Renal cortex interstitium (tissue), 11 donors: ENCODE measurements at regions not wholly inside any gene's neighbourhood (a gene's known extent, or its start where the extent isn't known, plus 50 kb on each side); places are given as distances from the start of the nearest gene placed in this dataset.

ENCODE experiments used
- DNase-seq, 11 donors: peaks; one replicate each; pipeline ENCODE4 v3.0.0-alpha.2; 2013; ENCODE audit warnings: low read depth in 9 of 11, low spot score in 4 of 11; ENCODE audit errors: extremely low read depth in 1 of 11

DNA sequence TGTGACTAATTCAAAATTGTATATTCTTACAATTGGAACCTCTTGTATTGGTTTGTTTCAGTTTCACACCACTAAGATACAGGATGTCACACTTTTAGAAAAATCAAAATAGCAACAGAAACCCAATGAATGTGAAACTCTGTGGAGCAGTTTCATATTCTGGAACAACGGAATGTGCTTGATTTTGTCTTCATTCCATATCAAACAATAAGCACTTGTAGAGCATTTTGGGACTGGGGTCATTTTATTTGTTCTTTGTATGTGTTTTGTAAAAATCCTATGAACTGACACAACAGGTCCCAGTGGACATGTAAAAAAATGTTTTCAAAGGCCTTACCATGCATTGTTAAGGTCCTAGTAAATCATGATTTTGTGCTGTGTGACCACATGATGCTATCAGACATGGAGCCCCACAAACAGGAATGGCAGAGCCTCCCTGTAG lies 123.1 kb downstream of the DKK1 start:
- DNase-seq: no peak

DNA sequence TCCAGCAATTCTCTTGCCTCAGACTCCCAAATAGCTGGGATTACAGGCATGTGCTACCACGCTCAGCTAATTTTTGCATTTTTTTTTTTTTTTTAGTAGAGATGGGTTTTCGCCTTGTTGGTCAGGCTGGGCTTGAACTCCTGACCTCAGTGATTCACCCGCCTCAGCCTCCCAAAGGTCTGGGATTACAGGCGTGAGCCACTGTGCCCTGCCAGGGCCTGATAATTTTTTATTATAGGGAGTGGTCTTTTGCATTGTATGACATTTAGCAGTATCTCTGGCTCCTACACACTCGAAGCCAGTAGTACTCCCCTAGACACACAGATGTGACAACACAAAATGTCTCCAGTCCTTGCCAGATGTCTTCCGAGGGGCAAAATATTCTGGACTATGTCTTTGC lies 124.0 kb downstream of the DKK1 start:
- DNase-seq: no peak

DNA sequence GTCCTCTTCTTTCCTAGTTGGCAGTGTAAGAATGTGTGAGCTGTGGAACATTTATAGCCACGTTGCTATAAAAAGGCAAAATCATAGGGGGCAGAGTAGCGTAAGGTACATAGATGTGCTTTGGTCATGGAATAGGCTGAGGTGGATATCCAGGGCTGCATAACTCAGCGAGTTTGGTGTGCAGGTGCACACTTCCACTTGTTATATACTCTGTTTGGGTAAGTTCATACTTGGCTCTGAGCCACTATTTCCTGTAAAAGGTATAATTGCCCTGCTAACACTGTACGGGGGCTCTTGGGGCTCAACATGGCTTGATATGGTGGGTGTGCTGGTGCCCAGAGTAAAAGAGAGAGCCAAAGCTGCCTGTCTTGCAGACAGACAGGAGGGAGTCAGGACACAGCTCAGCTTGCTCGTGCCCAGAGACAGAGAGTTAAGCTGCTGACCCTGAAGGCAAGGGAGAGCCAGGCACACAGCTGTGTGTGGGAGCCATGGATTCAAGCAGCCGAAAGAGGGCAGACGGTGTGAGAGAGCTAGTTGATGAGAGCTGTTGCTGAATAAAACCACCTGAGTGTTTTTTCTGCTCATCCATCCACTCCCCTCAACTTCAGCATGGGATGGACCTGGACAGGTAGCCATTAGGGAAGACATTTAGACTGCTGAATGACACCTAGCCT lies 126.7 kb downstream of the DKK1 start:
- no peak for DNase-seq

DNA sequence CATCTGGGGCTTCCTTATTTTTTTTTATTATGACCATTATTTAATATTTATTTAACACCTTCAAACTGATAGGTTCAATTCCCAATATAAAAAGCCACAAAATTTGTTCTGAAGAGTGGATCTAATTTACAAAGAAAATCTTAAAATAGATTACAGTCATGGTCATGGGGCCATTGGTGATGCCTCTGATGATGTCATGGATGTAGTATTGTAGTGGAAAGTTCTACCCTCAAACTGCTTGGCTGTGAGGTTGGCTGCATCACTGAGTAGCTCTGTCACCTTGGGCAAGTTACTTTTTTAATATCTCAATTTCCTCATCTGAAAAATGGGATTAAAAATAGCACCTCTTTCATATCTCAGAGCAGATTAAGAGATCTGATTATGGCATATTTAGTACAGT lies 128.5 kb downstream of the DKK1 start:
- DNase-seq: no peak

DNA sequence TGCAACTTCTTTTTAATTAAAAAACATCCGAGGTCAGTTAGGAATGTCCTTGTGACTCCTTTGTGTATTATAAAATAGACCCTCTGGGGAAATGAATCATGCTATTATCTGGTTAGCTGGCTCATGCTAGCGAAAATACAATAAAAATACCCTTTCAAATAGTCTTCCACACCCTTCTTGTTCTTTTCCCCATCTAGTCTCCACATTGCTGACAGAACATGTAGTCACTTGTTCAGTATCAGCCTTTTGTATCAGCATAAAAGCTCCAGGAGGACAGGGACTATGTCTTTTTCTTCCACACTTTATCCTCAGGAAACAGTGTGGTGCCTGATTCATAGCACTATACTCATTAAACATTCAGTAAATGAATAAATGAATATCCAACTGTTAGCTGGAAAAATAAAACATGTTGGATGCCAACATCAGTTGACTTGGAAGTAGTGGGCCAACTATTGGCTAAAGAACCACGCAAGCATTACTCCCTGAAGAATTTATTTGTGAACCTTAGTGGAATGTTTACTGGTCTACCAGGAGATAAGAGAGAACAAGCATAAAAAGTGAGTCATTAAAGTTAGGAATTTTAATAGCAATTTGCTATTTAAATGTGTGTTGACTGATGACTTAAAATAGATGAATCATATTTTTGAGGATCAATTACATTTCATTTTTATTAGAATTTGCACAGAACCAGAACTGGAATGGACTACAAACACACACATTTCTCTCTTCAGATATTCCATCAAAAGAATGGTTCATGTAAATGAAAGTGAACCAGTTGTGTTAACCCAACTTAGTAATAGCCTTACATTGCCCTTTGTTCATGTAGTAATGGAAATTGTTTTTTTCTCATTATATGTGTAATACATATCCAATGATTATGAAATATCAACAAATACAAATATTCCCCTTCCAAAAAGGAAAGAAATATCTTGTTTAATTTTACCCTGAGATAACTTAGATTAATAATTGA lies 129.6 kb downstream of the DKK1 start:
- DNase-seq: no peak

DNA sequence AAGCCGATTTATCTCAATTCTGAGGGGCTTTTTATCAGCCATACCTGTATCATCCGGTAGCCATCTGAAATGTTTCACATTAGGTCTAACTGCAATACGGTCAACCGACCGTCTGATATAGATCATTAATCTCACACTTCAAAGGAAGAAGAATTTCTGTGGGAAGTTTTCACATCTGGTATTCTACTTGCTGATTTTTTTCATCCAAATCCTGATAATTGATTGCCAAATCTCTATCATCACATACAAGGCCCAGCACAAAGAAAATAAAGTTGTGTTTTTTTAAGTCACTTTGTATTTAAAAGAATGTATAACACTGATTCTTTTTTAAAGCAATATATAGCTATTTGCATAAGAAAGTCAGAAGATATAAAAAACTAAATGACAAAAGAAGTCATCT lies 132.3 kb downstream of the DKK1 start:
- DNase-seq: no peak

DNA sequence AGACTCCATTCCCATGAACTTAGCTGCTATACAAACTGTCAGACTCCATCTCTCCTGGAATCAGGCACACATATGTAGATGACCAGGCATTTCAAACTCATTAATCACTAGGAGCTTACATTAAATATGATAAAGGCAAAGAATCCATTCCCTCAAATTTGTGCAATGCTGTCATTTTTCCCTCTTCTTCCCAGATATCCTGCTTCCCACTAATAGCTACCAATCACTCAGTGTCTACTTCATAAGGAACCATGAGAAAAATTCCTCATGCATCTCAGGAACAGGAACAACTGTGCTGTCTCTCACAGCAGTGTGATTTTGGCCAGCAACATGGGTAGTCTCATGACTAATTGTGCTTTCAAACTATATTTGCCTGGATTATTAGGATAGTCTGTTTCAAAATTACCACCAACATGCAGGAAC lies 133.9 kb downstream of the DKK1 start:
- DNase-seq: no peak

DNA sequence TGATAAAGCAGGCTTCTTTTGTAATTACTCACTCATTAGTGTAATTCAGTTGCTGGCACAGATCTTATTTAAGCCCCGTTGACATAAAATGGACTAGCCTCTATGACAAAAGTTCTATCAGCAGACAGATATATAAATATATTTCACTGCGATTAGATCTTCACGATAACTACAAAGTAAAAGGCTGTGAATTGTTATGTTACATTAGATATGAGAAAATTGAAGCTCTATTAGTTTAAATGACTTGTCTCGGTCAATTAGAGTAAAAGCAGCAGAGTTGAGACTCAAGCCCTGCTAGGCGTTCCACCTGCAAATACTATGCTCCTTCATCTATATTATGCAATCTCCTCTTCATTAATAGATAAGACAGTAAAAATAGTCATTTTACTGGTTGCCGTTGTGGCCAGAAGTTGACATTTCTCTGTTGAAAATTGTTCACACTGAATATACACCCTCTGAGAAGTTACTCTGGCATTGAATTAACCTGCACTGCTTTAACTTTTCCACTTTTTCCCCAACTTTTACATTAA lies 136.7 kb downstream of the DKK1 start:
- DNase-seq: no peak

DNA sequence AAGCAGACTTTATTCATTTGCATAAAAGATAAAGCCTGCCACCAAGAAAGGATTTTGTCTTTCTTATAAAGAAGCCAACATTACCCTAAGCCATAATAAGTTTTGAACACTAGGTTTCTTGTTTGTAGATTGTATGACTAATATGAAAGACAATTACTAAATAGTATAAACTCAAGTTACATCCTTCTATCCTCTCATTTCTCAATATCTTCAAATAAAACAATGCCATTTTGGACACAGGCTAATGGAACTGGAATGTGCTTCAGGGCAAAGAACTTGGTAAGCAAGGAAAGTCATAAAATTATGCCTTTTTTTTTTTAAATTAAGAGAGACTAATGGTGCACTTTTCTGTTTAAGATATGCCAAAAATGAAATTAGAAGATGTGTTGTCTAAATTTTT lies 137.7 kb downstream of the DKK1 start:
- no peak for DNase-seq

DNA sequence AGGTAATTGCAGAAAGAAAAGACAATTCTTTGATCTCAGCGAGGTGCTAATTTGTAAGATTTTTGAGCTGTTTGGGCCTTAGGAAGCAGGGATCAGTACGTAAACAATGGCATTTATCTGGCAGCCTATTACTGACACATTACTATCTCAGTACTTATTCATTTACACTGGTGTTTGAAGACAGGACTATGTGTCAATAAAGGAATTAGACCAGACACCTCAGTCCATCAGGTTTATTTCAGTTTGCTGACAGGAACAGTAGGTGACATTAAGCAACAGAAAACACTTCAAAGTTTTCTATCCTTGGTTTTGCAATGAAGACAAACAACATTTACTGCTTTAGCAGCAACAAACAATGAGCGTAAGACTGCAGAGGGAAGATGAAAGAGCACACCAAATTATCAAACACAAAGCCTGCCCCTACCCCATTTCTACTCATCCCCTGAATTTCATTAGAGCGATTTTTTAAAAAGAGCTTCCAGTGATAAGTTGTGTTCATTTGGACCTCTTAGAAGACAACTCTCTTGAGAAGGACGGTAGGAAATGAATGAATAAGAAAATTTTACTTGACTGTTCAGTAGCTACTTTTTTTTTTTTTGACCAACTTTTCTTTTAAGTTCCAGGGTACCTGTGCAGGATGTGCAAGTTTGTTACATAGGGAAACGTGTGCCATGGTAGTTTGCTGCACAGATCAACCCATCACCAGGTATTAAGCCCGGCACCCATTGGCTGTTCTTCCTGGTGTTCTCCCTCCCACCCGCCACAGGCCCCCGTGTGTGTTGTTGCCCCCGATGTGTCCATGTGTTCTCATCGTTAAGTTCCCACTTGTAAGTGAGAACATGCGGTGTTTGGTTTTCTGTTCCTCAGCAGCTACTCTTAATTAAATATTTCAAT lies 138.8 kb downstream of the DKK1 start:
- DNase-seq: no peak

DNA sequence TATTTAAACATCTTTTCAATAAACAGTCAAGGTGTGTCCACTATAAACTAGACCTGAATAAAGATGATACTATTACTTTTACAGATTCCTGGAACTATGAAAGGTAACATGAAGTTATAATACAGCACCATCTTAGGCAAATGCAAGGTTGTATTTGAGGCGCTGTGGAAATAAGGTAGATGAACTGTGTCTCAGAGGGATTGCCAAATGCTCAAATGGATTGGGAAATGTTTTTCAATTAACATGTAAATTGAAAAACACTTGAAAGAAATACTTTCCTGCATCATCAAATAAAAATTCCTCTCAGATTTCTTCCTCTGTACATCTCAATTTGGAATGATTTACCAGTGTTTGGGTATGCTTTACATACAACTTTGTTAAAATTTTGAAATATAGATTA lies 139.4 kb downstream of the DKK1 start:
- DNase-seq: no peak

DNA sequence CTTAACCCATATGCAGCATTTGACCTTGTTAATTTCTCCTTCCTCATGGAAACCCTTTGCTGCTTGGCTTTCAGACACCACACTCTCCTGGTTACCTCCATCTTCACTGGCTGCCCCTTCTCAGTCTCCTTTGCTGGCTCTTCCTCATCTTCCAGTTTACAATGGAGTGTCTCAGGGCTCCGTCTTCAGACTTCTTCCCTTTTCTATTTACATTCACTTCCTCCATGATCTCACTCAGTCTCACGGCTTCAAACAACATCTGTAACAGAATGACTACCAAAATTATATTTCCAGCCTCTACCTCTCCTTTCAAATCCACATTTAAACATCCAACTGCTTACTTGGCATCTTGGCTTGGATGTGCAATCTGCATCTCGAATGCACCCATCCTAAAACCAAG lies 140.4 kb downstream of the DKK1 start:
- no peak for DNase-seq

DNA sequence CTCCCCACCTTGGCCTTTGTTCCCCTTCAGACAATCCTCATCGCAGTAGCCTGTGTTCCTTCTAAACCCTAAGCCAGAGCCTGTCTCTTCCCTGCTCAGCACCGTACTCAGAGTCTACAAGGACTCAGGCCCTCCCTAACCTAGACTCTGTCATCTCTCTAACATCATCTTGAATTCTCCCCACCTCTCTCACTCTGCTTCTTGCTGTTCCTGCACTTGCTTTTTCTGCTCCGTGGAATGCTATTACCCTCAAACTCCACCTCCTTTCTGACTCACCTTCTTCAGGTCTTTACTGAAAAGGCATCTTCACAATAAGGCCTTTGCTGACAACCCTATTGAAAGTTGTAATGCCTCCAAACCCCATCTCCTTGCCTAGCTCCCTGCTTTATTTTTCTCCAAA lies 141.0 kb downstream of the DKK1 start:
- DNase-seq: no peak

DNA sequence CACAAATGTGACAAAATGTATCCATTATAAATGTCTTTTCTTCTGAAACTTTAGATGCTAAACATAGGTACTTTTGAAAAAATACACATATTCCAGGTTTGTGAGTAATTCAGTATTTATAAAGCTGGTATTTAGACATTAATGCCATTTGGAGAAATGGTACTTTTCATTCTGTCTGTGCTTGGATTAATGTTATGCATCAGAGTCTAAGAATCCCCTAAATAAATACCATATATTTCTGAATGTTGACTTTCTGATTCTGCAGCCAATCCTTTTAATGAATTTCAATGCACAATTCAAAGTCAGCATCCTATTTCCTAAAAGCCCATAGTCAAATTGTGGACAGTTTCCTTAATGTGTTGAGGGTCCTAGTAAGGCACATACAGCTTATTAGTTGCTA lies 145.0 kb downstream of the DKK1 start:
- DNase-seq: no peak

DNA sequence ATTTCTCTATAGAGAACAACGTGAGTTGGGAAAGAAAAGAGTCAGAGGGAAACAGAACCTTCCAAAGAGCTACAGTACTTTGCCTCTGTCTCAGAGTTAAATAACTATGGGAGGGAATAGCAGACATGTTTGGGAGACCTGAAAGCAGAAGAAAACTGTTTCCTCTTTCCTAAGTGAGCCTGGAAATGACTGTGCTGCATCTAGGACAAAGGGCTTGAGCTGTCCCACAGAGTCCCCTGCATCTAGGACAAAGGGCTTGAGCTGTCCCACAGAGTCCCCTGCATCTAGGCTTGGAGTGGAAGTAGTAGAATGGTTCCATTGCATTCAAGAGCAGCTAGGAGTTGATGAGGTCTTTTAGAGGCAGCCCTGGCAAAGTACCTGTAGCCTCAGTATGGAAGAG lies 149.7 kb downstream of the DKK1 start:
- DNase-seq: no peak

DNA sequence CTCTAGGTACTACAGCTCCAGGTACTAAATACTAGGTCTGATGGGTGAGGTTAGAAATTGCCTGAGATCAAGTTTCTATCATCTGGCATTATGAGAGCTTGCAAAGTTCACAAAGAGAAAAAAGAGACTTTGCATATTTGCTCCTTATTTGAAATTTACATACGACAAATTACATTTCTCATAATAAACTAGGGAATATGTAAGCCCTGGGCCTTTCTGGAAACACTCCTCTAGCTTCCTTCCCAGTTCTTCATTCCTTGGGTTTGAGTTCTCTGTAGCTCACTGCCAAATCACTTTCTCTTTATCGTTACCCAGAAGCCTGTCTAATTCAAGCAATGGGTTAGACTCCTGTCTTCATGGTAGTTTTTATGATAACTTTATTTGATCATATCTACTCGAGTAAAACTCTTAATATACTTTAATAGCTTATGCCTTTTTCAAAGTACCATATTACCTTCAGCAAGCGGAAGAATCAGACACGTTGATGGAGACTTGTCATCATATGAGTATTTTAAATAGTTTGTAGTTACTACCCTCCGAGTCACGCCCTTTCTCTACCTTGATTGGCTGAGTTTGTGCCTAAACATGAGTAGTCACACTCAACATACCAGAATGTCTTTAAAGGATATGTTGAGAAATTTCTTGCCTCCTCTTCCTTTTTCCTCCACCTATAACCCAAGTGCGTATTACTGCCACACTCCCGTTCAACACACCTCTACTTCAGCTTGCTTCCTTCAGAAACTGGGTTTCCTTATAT lies 150.5 kb downstream of the DKK1 start:
- DNase-seq: no peak

DNA sequence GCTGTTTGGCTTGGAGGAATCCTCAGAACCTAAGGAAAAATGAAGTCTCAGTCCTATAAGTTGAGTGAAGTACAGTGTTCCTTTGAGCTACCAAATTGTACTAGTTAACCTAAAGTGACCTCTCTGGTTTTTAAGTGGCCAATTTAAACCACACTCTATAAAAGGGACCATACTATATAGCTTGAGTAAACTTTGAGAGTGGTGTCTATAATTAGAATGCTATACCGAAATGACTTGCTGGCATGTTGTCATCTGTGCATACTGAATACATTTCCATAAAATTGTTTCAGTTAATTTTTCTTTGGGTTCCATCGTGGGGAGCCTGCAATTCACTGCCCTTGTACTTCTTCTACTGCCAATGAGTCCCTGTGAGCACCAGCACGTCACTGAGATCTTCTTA lies 151.1 kb downstream of the DKK1 start:
- no peak for DNase-seq

DNA sequence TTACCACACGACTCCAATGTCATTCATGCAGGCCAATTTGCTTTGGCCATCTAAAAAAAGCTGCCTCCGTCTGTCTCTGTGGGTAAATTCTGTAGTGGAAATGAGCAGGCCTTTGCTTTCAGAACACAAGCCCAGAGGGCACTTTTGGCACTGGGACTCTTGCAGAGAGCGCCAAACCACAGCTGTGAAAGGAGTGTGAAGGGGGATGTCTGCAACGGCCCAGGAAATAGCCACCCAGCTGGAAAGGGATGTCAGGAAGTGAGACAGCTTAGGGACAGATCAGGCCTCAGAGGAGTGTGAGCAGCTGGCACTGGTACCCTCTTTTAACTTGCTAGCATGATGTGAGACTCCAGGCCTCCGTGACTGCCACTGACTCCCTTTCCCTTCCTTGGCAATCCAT lies 152.4 kb downstream of the DKK1 start:
- DNase-seq: no peak
